Suprapubic skin (tissue), 4 donors: ENCODE measurements at regions not wholly inside any gene's neighbourhood (a gene's known extent, or its start where the extent isn't known, plus 50 kb on each side); places are given as distances from the start of the nearest gene placed in this dataset.

Experiments used
- CTCF ChIP-seq, 2 donors: fragments of 200-600 bp in 1 of 2; fragments of 450-650 bp in 1 of 2; sonication (generic) in 1 of 2; IDR thresholded peaks; one replicate each; pipeline ENCODE4 v1.5.1; 2016 to 2019; ENCODE audit warnings: antibody characterized with exemption in 2 of 2, mild to moderate bottlenecking in 1 of 2, moderate library complexity in 1 of 2
- EP300 ChIP-seq: sonication (generic); formaldehyde crosslinking; IDR thresholded peaks from one replicate; pipeline ENCODE4 v1.6.1; 2017; ENCODE audit warnings: antibody characterized with exemption
- POLR2A ChIP-seq, 2 donors: fragments of 450-650 bp; IDR thresholded peaks; one replicate each; pipeline ENCODE4 v1.6.1; 2017; ENCODE audit warnings: antibody characterized with exemption in 2 of 2, mild to moderate bottlenecking in 2 of 2, moderate library complexity in 2 of 2
- POLR2AphosphoS5 ChIP-seq, 3 donors: sonication (generic); formaldehyde crosslinking; IDR thresholded peaks; one replicate each; pipeline ENCODE4 v1.6.1; 2017; ENCODE audit warnings: antibody characterized with exemption in 3 of 3

GRCh38 chr9:81829195-81829882, 98.9 kb upstream of the SPATA31D4 start:
- no peak for TF ChIP-seq CTCF (IDR thresholded peaks at IDR 0.05)
- TF ChIP-seq POLR2A (IDR thresholded peaks at IDR 0.05): no peak
- TF ChIP-seq POLR2AphosphoS5 (IDR thresholded peaks at IDR 0.05): no peak
- no peak for TF ChIP-seq EP300
